ENCODE measurements at regions not wholly inside any gene's neighbourhood (a gene's known extent, or its start where the extent isn't known, plus 50 kb on each side); places are given as distances from the start of the nearest gene placed in this dataset.

DNA sequence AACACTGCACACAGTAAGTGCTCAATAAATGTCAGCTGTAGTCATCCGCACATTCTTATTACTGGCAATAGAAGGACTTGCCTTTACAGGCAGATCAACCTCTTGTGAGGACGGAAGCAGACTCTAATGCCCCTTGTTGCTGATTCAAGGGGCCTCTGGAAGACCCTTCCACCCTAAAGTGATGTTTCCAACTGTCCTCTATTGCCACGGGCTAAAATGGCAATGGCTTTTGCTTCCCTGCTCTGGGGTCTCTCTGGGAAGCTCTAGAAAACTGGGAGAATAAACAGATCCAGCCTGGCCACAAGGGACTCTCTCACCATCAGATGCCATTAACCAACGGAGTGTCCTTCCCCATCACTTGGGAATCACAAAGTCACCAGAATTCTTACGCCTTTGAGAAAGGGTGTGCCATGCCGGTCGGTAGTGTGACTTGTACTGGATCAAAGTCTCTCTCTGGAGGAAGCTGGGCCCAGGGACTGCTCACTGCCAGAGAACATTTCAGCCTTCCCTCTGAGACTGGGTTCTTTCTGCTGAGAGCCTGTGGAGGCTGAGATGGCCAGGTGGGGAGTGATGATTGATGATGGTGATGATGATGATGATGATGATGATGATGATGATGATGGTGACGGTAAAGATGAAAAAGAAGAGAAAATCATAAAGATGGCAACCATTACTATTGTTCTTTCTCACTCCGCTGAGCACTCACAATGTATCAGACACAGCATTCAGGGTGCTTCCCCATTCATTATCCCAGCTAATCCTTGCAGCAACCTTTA, 146.8 kb downstream of the CYLD start:
- Mint-ChIP-seq H3K4me3 (no peak overlapping the region), H3K27ac (no peak overlapping the region), H3K9me3 (no peaks in the 10 kb centered on the region), H3K4me1 (peaks cover 4% of the 10 kb centered on the region), H3K36me3 (ENCODE audit: low read depth) (no peaks in the 10 kb centered on the region), H3K27me3 (ENCODE audit: insufficient read depth) (peaks cover 4% of the 10 kb centered on the region)
- H3K27ac ChIP-seq (ENCODE audit: low read depth, low read length): no peak overlapping the region
- no peak overlapping the region for H3K9ac ChIP-seq (ENCODE audit: extremely low read depth, low read length, poor library complexity, severe bottlenecking)
- H3K9me3 ChIP-seq (ENCODE audit: control insufficient read depth, low read length): no peaks in the 10 kb centered on the region
- H3K27me3 ChIP-seq (ENCODE audit: control insufficient read depth, insufficient read depth, low read length, poor library complexity, severe bottlenecking): peaks cover 1% of the 10 kb centered on the region
- no peaks in the 10 kb centered on the region for H3K36me3 ChIP-seq (ENCODE audit: control insufficient read depth, insufficient read depth, low read length)
- no peak overlapping the region for H3K4me3 ChIP-seq (ENCODE audit: low read length)
- no peaks in the 10 kb centered on the region for H3K4me1 ChIP-seq (ENCODE audit: control insufficient read depth, insufficient read depth, low read length)
- TF ChIP-seq, protein P1, sequence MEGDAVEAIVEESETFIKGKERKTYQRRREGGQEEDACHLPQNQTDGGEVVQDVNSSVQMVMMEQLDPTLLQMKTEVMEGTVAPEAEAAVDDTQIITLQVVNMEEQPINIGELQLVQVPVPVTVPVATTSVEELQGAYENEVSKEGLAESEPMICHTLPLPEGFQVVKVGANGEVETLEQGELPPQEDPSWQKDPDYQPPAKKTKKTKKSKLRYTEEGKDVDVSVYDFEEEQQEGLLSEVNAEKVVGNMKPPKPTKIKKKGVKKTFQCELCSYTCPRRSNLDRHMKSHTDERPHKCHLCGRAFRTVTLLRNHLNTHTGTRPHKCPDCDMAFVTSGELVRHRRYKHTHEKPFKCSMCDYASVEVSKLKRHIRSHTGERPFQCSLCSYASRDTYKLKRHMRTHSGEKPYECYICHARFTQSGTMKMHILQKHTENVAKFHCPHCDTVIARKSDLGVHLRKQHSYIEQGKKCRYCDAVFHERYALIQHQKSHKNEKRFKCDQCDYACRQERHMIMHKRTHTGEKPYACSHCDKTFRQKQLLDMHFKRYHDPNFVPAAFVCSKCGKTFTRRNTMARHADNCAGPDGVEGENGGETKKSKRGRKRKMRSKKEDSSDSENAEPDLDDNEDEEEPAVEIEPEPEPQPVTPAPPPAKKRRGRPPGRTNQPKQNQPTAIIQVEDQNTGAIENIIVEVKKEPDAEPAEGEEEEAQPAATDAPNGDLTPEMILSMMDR (conservative IDR thresholded peaks at IDR 0.05): no peak
- WGBS, 2 experiments (ENCODE audit: insufficient coverage in 1 of 2, insufficient read length in 1 of 2): 90 to 93% methylated on average over 4 to 8 of the region's 9 CpGs
- DNase-seq: no peak

DNA sequence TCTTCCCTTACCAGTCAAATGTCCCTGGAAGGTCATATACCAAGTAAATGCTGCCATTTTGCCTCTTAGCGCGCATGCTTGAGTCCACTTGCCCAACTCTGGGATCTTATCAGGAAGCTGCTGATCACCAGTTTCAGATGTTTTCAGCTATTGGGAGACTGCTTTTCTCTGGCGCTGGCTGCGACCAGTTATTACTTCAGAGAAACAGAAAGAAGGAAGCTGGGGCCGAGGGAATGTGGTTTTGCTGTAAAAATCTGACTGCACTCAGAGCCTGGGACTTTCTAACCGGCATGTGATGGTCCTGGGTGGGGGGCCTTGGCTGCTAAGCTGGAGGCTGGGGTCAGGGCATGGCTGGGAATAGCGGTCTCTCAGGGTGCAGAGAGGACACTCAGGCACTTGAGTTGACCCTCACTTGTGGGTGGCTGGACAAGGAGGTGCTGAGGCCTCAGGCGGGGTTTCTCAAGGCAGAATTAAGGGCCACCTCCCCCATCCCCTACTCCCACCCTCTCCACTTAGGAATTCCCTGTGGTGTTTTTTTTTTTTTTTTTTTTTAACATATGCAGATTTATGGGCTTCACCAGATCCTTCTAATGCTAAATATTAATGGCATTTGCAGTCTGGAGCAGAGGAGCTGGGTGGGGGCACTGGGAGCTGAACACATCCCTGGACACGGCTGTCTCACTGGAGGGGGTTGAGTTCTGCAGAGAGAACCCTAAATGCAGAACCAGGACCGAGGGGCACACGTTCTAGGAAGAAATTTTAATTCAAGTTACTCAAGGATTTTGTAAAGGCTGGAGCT, 145.8 kb downstream of the CYLD start:
- Mint-ChIP-seq H3K4me1 (peaks cover 4% of the 10 kb centered on the region), H3K27ac (no peak overlapping the region), H3K27me3 (ENCODE audit: insufficient read depth) (no peaks in the 10 kb centered on the region), H3K4me3 (no peak overlapping the region), H3K9me3 (no peaks in the 10 kb centered on the region), H3K36me3 (ENCODE audit: low read depth) (no peaks in the 10 kb centered on the region)
- H3K9ac ChIP-seq (ENCODE audit: extremely low read depth, low read length, poor library complexity, severe bottlenecking): no peak overlapping the region
- DNase-seq: no peak
- no peak overlapping the region for H3K27ac ChIP-seq (ENCODE audit: low read depth, low read length)
- no peaks in the 10 kb centered on the region for H3K4me1 ChIP-seq (ENCODE audit: control insufficient read depth, insufficient read depth, low read length)
- WGBS, 2 experiments (ENCODE audit: insufficient coverage in 1 of 2, insufficient read length in 1 of 2): 86 to 90% methylated on average over 6 to 10 of the region's 11 CpGs
- no peaks in the 10 kb centered on the region for H3K27me3 ChIP-seq (ENCODE audit: control insufficient read depth, insufficient read depth, low read length, poor library complexity, severe bottlenecking)
- TF ChIP-seq, protein P1 (conservative IDR thresholded peaks at IDR 0.05): no peak
- no peaks in the 10 kb centered on the region for H3K36me3 ChIP-seq (ENCODE audit: control insufficient read depth, insufficient read depth, low read length)
- no peaks in the 10 kb centered on the region for H3K9me3 ChIP-seq (ENCODE audit: control insufficient read depth, low read length)
- no peak overlapping the region for H3K4me3 ChIP-seq (ENCODE audit: low read length)

DNA sequence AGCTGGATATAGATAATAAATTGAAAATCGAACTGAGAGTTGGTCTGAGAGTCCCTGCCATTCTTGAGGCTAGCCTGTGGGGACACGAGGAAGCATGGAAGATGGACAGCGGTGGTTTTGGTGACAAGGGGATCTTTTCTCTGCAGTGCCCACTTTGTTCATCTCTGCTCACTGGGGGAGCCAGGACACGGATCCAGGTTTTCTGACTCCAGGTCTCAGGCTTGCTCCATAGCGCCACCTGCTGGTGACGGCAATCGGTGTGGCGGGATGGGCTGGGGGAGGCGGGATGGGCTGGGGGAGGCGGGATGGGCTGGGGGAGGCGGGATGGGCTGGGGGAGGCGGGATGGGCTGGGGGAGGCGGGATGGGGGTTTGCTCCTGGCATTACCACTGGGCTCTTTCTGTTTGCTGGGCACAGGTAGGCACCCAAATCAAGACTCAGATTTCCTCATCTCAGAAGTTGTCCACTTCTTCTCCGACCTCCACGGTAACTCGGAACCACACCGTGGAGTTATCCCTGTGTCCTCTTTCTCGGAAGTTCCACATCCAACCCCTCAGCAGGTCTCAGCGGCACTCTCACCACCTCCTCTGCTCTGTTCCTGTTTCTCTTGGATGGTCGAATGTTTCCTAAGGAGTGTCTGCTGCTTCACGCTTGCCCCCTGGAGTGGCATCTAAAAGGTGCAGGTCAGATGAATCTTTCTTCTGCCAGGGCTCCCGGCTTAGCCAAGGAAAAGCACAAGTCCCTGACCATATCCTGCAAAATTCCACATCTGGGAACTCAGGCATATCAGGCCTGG, 142.4 kb downstream of the CYLD start:
- H3K4me3 Mint-ChIP-seq: no peak overlapping the region
- TF ChIP-seq, protein P1 (conservative IDR thresholded peaks at IDR 0.05): peak; percentile 71
- H3K36me3 ChIP-seq (ENCODE audit: control insufficient read depth, insufficient read depth, low read length): no peaks in the 10 kb centered on the region

More for the DNA sequence above, 142.4 kb downstream of the CYLD start:
- WGBS, 2 experiments (ENCODE audit: insufficient coverage in 1 of 2, insufficient read length in 1 of 2): 78 to 82% methylated on average over 7 to 14 of the region's 22 CpGs
- DNase-seq: peak; percentile 91
- Mint-ChIP-seq H3K9me3 (no peaks in the 10 kb centered on the region), H3K4me1 (peaks cover 18% of the 10 kb centered on the region), H3K27ac (no peak overlapping the region), H3K36me3 (ENCODE audit: low read depth) (no peaks in the 10 kb centered on the region), H3K27me3 (ENCODE audit: insufficient read depth) (peaks cover 3% of the 10 kb centered on the region)
- no peaks in the 10 kb centered on the region for H3K27me3 ChIP-seq (ENCODE audit: control insufficient read depth, insufficient read depth, low read length, poor library complexity, severe bottlenecking)
- H3K9me3 ChIP-seq (ENCODE audit: control insufficient read depth, low read length): no peaks in the 10 kb centered on the region
- no peak overlapping the region for H3K9ac ChIP-seq (ENCODE audit: extremely low read depth, low read length, poor library complexity, severe bottlenecking)
- no peak overlapping the region for H3K27ac ChIP-seq (ENCODE audit: low read depth, low read length)
- H3K4me1 ChIP-seq (ENCODE audit: control insufficient read depth, insufficient read depth, low read length): peaks cover 7% of the 10 kb centered on the region
- H3K4me3 ChIP-seq (ENCODE audit: low read length): no peak overlapping the region
